HG02623 (cell line): ENCODE measurements at regions not wholly inside any gene's neighbourhood (a gene's known extent, or its start where the extent isn't known, plus 50 kb on each side); places are given as distances from the start of the nearest gene placed in this dataset.
"Not testable (repeated sequence)": the region's sequence is repeated elsewhere in the genome, so short reads cannot be mapped to it uniquely, and the experiment has no call there.

ENCODE experiments used
- ATAC-seq: cut with Tn5 transposase; IDR thresholded peaks from one replicate; pipeline ENCODE4 v1.9.1; 2021; ENCODE audit warnings: moderate library complexity; ENCODE audit not compliant: unreplicated experiment

GRCh38 chrX:4179031-4179430 is 465.6 kb upstream of the PRKX start:
- ATAC-seq, result no peak

DNA sequence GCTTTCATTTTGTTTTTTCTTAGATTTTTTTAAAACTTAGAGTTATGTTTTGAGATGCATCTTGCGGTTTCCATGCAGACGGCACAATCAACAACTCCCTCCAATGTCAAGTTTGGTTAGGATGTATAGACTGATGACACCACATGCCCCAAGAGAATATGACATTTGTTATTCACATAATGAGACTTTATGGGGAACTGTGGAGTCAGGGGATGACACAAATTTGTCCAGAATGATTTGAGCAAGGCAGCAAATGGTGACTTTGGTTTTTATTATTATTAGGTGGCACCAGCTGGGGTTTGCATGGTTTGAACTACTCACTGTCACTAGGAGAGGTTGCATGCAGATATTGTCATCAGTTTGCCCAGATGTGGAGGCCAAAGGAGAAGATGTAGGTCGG is 461.8 kb upstream of the PRKX start:
- no peak for ATAC-seq

- no peak for ATAC-seq
Measured at GRCh38 chrX:4173743-4174142, 460.3 kb upstream of the PRKX start.

- no peak for ATAC-seq
Measured at GRCh38 chrX:4151798-4152197, 438.3 kb upstream of the PRKX start.

- ATAC-seq, result no peak
Measured at GRCh38 chrX:4150259-4150658, 436.8 kb upstream of the PRKX start.

DNA sequence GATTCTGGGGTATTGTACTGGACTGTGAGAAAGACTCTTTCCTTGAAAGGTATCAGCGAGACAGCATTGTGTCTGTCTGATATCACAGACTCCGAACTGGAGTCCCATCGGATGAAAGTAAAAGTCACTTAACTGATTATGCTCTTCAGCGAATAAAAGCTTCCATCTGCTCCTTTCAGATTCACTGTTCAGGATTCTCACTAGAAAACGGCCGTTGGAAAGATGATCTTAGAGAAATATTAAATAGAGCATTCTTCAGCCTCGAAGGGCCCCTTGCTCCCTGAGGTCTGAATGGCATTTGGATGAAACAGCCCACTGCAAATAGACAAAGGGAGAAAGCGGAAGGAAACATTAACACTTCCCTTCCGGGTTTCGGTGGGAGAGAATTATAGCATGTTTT is 416.2 kb upstream of the PRKX start:
- ATAC-seq, result no peak

DNA sequence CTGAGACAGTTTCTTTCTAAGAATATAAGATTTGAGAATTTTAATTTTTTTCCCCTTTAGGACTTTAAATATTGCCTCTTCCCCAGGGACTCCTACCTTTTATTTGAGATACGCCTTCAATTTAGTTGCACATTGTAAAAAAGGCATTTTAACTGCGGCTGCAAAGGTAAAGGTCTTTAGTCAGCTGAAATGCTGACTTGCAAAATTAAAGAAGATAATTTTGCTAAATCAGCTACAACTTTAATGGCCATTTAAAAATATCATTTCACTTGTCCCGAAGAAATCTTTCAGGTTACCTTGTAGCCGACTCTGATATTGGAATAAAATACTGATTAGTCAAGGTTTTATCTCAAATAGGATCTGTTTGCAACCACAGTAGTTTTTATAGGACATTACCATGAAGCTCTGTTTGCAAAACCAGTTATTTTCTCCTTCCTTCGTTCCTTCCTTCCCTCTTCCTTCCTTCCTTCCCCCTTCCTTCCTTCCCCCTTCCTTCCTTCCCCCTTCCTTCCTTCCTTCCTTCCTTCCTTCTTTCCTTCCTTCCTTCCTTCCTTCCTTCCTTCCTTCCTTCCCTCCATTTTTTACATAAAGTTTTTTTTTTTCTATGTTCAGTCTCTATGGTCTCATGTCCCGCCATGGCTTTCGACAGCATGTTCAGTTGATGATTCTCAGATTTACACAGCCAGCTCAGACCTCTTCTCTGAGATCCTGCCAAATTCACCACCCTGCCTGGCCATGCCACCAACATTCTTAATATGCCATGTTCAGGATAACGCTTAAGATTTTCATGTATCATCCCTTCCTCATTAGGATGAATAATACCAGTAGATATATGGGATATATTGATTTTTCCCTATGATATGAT is 405.4 kb upstream of the PRKX start:
- ATAC-seq, result no peak

DNA sequence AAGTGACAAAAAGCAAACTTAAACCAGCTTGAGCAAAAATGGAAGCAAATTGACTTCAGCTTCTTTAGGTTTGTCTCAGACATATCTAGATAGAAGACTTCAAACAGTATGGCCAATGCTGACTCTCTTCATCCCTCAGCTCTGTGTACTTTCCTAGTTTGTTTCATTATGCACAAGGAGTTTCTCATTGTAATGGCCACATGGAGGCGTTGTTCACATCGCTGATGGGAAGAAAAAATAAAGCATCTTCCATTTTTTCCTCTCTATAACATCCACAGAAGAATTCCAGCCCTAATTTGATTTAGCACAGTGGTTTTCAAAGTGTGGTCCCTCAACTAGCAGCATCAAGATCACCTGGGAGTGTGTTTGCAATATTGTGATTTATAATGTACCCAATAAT is 397.5 kb upstream of the PRKX start:
- no peak for ATAC-seq

DNA sequence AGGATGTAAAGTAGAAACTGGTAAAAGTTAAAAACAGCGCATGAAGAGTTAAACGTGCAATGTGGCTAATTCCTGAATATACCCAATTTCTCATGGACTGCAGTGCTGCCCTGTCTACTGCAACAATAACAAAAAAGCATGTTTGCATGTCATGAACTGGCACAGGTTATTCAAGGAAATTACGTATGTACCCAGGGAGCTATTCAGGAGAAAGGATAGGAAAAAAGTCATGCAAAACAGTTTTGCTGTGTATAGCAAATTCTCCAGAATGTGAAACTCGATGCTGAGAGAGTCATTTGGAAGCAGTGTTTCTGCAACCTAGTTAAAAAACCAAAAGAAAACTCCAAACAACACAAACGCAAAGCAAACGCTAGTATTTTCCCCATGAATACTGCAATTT is 381.5 kb upstream of the PRKX start:
- no peak for ATAC-seq

- ATAC-seq, result no peak
Measured at GRCh38 chrX:4091046-4091760, 377.8 kb upstream of the PRKX start.

- no peak for ATAC-seq
Measured at GRCh38 chrX:4059893-4060292, 346.4 kb upstream of the PRKX start.

- no peak for ATAC-seq
Measured at GRCh38 chrX:4043951-4044350, 330.5 kb upstream of the PRKX start.

GRCh38 chrX:4035874-4036273 is 322.4 kb upstream of the PRKX start:
- no peak for ATAC-seq

DNA sequence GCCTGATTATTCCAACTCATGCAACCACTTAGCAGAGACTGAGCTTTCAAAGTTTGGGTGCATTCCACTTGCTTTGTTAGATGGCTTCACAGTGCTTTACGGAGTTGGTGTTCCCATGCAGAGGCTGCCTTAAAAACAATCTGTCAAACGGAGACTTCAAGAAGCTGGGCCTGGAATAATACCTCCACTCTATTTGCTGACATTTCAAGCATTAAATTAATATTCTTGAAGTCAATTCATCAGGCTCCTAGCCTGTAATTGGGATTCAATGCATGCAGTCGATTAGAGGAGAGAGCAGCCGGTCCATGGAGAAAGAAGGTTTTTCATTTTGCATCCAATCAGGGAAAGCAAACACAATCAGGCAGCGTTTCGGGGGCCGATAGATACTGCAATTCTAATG is 314.7 kb upstream of the PRKX start:
- no peak for ATAC-seq

DNA sequence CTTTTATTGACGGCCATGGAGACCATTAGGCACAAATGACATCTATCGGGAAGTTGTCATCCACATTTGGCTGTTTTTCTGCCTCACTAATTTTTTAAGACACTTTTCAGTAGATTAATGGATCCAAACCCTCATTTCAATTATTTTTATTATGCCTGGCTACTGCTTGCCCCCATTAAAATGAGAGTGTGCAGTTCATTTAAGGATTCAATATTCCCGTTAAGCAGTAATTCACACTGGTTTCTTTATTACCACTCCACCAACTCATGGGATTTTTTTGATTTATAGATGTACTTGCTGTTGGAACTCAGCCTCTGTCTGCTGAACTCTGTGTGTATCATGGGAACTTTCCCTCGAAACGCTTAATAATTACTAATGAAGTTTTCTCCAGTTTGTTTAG is 291.8 kb upstream of the PRKX start:
- ATAC-seq, result no peak

GRCh38 chrX:4004822-4005221 is 291.4 kb upstream of the PRKX start:
- ATAC-seq, result no peak

DNA sequence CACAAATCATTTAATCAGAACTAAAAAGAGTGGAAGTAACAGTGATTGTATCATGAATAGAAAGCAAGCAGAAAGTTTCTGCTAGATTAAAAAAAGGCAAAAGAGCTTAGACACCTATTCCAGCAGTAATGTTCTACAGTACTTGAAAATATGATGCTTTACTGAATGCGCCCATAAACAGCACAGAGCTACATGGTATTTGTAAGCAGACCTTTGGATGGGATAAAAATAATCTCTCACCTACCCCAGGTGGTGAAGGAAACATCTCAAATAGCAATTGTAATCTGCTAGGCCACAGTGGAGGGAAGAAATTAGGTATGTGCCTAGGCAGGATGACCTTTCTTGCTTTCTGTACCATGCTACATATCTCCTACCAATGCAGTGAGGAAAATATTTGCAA is 280.9 kb upstream of the PRKX start:
- no peak for ATAC-seq

DNA sequence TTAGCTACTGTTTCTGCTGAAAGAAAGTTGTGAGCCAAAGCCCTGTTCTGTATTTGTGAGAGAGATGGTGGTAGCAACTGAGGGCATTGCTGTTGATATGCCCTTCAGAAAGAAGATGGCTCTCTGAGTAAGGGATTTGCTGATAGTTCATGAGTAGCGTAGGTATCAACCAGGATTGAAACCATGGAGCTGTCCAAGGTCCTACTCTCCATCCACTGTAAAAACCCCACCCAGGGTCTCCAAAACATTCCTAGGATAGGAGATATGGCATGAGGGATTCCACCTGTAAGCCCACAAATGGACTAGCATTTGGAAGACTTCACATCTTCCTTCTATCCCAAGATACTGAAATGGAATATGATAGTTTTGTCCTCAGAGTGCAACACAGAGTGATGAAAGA is 277.1 kb upstream of the PRKX start:
- no peak for ATAC-seq

DNA sequence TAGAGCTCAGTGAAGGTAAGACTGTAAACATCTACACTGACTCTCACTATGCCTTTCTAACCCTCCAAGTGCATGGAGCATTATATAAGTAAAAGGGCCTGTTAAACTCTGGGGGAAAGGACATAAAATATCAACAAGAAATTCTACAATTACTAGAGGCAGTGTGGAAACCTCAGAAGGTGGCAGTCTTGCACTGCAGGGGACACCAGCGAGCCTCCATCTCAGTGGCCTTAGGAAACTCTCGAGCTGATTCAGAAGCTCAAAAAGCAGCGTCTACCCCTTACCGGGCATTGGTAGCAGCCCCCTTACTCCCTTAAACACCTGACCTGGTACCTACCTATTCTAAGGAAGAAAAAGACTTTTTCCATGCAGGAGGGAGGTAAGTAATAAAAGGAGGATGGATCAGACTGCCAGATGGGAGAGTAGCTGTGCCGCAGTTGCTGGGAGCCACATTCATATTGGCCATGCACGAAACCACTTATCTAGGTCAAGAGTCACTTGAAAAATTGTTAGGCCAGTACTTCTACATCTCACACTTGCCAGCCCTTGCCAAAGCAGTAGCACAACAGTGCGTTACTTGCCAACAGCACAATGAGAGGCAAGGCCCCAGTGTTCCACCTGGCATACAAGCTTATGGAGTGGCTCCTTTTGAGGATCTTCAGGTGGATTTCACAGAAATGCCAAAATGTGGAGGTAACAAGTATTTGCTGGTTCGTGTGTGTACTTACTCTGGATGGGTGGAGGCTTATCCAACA is 258.8 kb upstream of the PRKX start:
- not testable (repeated sequence) for ATAC-seq

DNA sequence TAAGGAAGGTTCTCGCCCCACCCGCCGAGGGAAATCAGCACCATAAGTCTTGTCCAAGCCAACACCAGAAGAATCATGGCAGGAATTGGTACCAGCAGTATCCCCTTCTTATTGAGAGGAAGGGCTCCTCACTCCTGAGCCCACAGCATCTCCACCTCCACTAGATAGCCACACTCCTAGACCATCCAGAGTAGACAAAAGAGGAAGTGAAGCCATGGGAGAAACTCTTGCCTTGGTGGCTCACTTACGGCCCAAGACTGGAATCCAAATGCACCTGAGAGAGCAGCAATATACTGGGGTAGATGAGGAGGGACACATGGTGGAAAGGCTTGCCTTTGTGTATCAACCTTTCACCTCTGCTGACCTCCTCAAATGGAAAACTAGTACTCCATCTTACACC is 255.3 kb upstream of the PRKX start:
- no peak for ATAC-seq

- no peak for ATAC-seq
Measured at GRCh38 chrX:3963980-3964379, 250.5 kb upstream of the PRKX start.
